GM12874 (cell line): ENCODE measurements at regions not wholly inside any gene's neighbourhood (a gene's known extent, or its start where the extent isn't known, plus 50 kb on each side); places are given as distances from the start of the nearest gene placed in this dataset.

Experiments
- CTCF ChIP-seq: IDR thresholded peaks from 2 replicates; pipeline ENCODE4 v1.5.1; 2011; ENCODE audit warnings: low read depth, mild to moderate bottlenecking, control low read depth, low read length, moderate library complexity; ENCODE audit not compliant: insufficient read depth

DNA sequence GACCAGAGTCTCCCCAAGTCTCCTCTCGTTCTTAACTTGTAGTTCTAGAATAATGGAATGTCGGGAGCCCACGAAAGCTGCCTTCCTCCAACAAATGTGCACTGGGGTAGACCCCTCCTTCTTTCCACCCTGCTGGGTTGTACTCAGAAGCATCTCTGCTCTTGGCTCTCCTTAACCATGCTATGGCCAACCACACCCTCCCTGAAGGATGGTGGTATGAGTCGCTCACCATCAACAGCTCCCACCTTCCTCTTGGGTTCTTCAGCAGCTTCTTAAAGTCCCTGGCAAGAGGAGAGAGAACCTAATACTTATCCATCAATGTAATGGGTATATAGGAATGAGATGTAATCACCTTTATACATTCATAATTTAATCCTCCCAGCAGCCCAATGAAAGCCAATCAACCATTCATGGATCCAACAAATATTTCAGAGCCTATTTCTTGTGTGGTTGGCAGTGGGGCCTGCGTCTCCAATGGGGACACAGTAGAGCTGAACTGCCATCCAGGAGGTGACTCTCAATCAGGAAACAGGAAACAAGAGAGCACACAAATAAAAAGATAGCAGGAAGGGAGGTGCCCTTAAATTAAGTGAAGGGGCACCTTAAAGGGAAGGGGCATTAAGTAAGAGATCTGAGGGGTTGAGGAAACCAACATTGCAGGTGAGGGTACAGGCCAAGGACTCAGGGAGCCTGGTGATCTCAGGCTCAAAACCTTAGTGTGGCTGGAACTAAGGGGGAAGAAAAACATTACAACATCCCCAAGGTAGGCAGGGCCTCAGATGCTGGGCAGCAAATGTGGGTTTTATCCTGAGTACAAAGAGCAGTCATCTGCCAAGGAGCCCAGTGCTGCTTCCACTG, 64.4 kb upstream of the ETS2 start:
- TF ChIP-seq CTCF, result no peak

- no peak for TF ChIP-seq CTCF
Measured at GRCh38 chr21:38741950-38742256, 63.8 kb upstream of the ETS2 start.

GRCh38 chr21:38742580-38743260, 63.0 kb upstream of the ETS2 start:
- no peak for TF ChIP-seq CTCF

DNA sequence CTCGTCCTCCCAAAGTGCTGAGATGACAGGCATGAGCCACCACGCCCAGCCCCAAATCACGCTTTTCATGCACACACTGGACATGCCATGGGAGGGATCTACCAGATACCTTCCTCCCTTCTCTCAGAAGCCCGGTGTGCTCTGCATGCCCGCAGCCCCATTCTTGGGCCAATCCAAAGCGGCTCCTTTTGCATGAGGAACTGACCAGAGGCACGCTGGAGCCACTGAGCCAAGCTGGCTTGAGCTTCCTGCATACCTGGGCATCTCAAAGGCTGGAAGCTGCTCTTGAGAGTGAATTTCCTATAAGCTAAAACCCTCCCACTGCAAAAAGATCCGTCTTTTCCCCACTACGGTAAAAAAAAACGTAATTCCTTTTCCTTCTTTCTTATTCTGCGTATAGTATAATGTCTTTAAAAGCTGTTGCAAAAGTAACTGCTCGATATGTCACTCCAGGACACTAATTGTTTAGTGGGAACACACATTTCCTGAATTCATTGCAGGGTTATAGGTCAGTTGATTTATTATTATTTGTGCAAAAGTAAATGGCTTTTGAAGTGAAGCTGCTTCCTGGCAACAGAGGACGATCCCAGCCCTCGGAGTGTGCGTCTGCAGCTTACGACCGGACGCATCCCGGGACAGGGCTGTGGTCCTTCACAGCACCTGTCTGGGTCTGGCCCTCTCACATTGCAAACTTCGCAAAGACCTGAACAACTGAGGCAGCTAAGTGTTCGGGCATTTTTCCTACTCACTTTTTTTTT, 61.8 kb upstream of the ETS2 start:
- TF ChIP-seq CTCF, result no peak

- TF ChIP-seq CTCF, result no peak
Measured at GRCh38 chr21:38744861-38745260, 60.9 kb upstream of the ETS2 start.

- no peak for TF ChIP-seq CTCF
Measured at GRCh38 chr21:38747810-38748209, 57.9 kb upstream of the ETS2 start.

- no peak for TF ChIP-seq CTCF
Measured at GRCh38 chr21:38751379-38752050, 54.2 kb upstream of the ETS2 start.
